IgD-negative memory B cell (primary cell): ENCODE measurements at regions not wholly inside any gene's neighbourhood (a gene's known extent, or its start where the extent isn't known, plus 50 kb on each side); places are given as distances from the start of the nearest gene placed in this dataset.
"Not testable (repeated sequence)": the region's sequence is repeated elsewhere in the genome, so short reads cannot be mapped to it uniquely, and the experiment has no call there.

Experiments used
- H3K27ac Mint-ChIP-seq, 3 donors: one replicate each; pipeline ENCODE4 v1.8.0; 2020 to 2022; ENCODE audit warnings: mild to moderate bottlenecking in 3 of 3, mixed read lengths in 3 of 3, moderate library complexity in 1 of 3
- H3K27me3 Mint-ChIP-seq: one replicate; pipeline ENCODE4 v1.8.0; 2021; ENCODE audit warnings: mixed read lengths
- H3K36me3 Mint-ChIP-seq: one replicate; pipeline ENCODE4 v1.8.0; 2020; ENCODE audit warnings: mild to moderate bottlenecking, mixed read lengths
- H3K4me1 Mint-ChIP-seq, 3 donors: one replicate each; pipeline ENCODE4 v1.8.0; 2020 to 2022; ENCODE audit warnings: mixed read lengths in 3 of 3, mild to moderate bottlenecking in 1 of 3
- H3K4me3 Mint-ChIP-seq, 4 donors: one replicate each; pipeline ENCODE4 v1.8.0; 2020 to 2022; ENCODE audit warnings: mild to moderate bottlenecking in 4 of 4, mixed read lengths in 4 of 4, moderate library complexity in 3 of 4
- H3K9me3 Mint-ChIP-seq, 3 donors: one replicate each; pipeline ENCODE4 v1.8.0; 2020 to 2021; ENCODE audit warnings: mixed read lengths in 3 of 3, mild to moderate bottlenecking in 1 of 3

GRCh38 chr18:51248685-51249084, 51.2 kb upstream of the MEX3C start:
- Mint-ChIP-seq H3K4me1 (peaks cover 12 to 17% (median 15%) of the 10 kb centered on the region in 3 donors), H3K4me3 (no peak overlapping the region), H3K27me3 (no peaks in the 10 kb centered on the region), H3K9me3 (no peaks in the 10 kb centered on the region), H3K27ac (no peak overlapping the region), H3K36me3 (no peaks in the 10 kb centered on the region)

- Mint-ChIP-seq H3K9me3 (no peaks in the 10 kb centered on the region), H3K27ac (no peak overlapping the region), H3K27me3 (no peaks in the 10 kb centered on the region), H3K4me1 (peaks cover 12 to 18% (median 15%) of the 10 kb centered on the region in 3 donors), H3K36me3 (no peaks in the 10 kb centered on the region), H3K4me3 (no peak overlapping the region)
Measured at GRCh38 chr18:51250006-51250405, 52.5 kb upstream of the MEX3C start.

- no peaks in the 10 kb centered on the region for H3K9me3 Mint-ChIP-seq
- H3K4me3 Mint-ChIP-seq, result peak overlapping the region in 1 of 4 donors; percentile 27
- no peak overlapping the region for H3K27ac Mint-ChIP-seq
- no peaks in the 10 kb centered on the region for H3K36me3 Mint-ChIP-seq
- peaks cover 12 to 22% (median 15%) of the 10 kb centered on the region in 3 donors for H3K4me1 Mint-ChIP-seq
- H3K27me3 Mint-ChIP-seq, result no peaks in the 10 kb centered on the region
Measured at GRCh38 chr18:51250458-51251024, 53.1 kb upstream of the MEX3C start.

- no peaks in the 10 kb centered on the region for H3K36me3 Mint-ChIP-seq
- H3K27me3 Mint-ChIP-seq, result no peaks in the 10 kb centered on the region
- H3K9me3 Mint-ChIP-seq, result no peaks in the 10 kb centered on the region
- H3K27ac Mint-ChIP-seq, result peak overlapping the region; percentile 3 to 70 (median 50)
- H3K4me1 Mint-ChIP-seq, result peaks cover 12 to 22% (median 15%) of the 10 kb centered on the region in 3 donors
- peak overlapping the region in 1 of 4 donors; percentile 9 for H3K4me3 Mint-ChIP-seq
Measured at GRCh38 chr18:51251625-51252024, 54.1 kb upstream of the MEX3C start.

GRCh38 chr18:51253476-51253875, 56.0 kb upstream of the MEX3C start:
- H3K4me1 Mint-ChIP-seq, result peaks cover 12 to 22% (median 15%) of the 10 kb centered on the region in 3 donors
- no peaks in the 10 kb centered on the region for H3K36me3 Mint-ChIP-seq
- H3K4me3 Mint-ChIP-seq, result no peak overlapping the region
- H3K27me3 Mint-ChIP-seq, result no peaks in the 10 kb centered on the region
- no peaks in the 10 kb centered on the region for H3K9me3 Mint-ChIP-seq
- H3K27ac Mint-ChIP-seq, result no peak overlapping the region

GRCh38 chr18:51255693-51256092, 58.2 kb upstream of the MEX3C start:
- Mint-ChIP-seq H3K27me3 (peaks cover 2% of the 10 kb centered on the region), H3K4me3 (no peak overlapping the region), H3K36me3 (no peaks in the 10 kb centered on the region), H3K4me1 (peaks cover 11 to 16% (median 12%) of the 10 kb centered on the region in 3 donors), H3K27ac (no peak overlapping the region), H3K9me3 (no peaks in the 10 kb centered on the region)

GRCh38 chr18:51257150-51257549, 59.7 kb upstream of the MEX3C start:
- Mint-ChIP-seq H3K27ac (no peak overlapping the region), H3K36me3 (no peaks in the 10 kb centered on the region), H3K4me1 (peaks cover under 1 to 5% (median 1%) of the 10 kb centered on the region in 3 donors), H3K4me3 (no peak overlapping the region), H3K9me3 (no peaks in the 10 kb centered on the region), H3K27me3 (peaks cover 9% of the 10 kb centered on the region)

- Mint-ChIP-seq H3K4me3 (no peak overlapping the region), H3K9me3 (peaks cover 0 to 3% (median 2%) of the 10 kb centered on the region in 3 donors), H3K36me3 (peaks cover 4% of the 10 kb centered on the region), H3K27me3 (peaks cover 12% of the 10 kb centered on the region), H3K4me1 (peaks cover 0 to 2% (median 1%) of the 10 kb centered on the region in 3 donors), H3K27ac (peak overlapping the region in 1 of 3 donors; percentile 9)
Measured at GRCh38 chr18:51260118-51260517, 62.6 kb upstream of the MEX3C start.

GRCh38 chr18:51266077-51266476, 68.6 kb upstream of the MEX3C start:
- H3K9me3 Mint-ChIP-seq, H3K4me3 Mint-ChIP-seq: not testable (repeated sequence)

GRCh38 chr18:51266773-51267172, 69.3 kb upstream of the MEX3C start:
- Mint-ChIP-seq H3K36me3 (peaks cover 4% of the 10 kb centered on the region), H3K27me3 (peaks cover 4% of the 10 kb centered on the region), H3K9me3 (peaks cover 0 to 3% (median 2%) of the 10 kb centered on the region in 3 donors), H3K27ac (no peak overlapping the region), H3K4me1 (no peaks in the 10 kb centered on the region), H3K4me3 (no peak overlapping the region)

More at GRCh38 chr18:51266077-51266476, 68.6 kb upstream of the MEX3C start:
- not testable (repeated sequence) for H3K4me1 Mint-ChIP-seq, H3K27ac Mint-ChIP-seq, H3K27me3 Mint-ChIP-seq, H3K36me3 Mint-ChIP-seq

- Mint-ChIP-seq H3K36me3 (no peaks in the 10 kb centered on the region), H3K27ac (no peak overlapping the region), H3K4me3 (no peak overlapping the region), H3K27me3 (no peaks in the 10 kb centered on the region), H3K4me1 (no peaks in the 10 kb centered on the region), H3K9me3 (peaks cover 0 to 3% (median 0%) of the 10 kb centered on the region in 3 donors)
Measured at GRCh38 chr18:51273437-51273836, 76.0 kb upstream of the MEX3C start.

GRCh38 chr18:51275712-51276476, 78.4 kb upstream of the MEX3C start:
- Mint-ChIP-seq H3K9me3 (peaks cover 0 to 3% (median 0%) of the 10 kb centered on the region in 3 donors), H3K27ac (no peak overlapping the region), H3K36me3 (peaks cover 2% of the 10 kb centered on the region), H3K4me1 (peaks cover 4% of the 10 kb centered on the region in 3 donors), H3K4me3 (no peak overlapping the region), H3K27me3 (no peaks in the 10 kb centered on the region)

- Mint-ChIP-seq H3K36me3 (peaks cover 2% of the 10 kb centered on the region), H3K27me3 (peaks cover 1% of the 10 kb centered on the region), H3K27ac (no peak overlapping the region), H3K9me3 (no peaks in the 10 kb centered on the region), H3K4me1 (peaks cover 4% of the 10 kb centered on the region in 3 donors), H3K4me3 (no peak overlapping the region)
Measured at GRCh38 chr18:51278045-51278649, 80.7 kb upstream of the MEX3C start.

- Mint-ChIP-seq H3K9me3 (no peaks in the 10 kb centered on the region), H3K36me3 (peaks cover 2% of the 10 kb centered on the region), H3K4me1 (peaks cover 4% of the 10 kb centered on the region in 3 donors), H3K4me3 (no peak overlapping the region), H3K27me3 (peaks cover 1% of the 10 kb centered on the region), H3K27ac (no peak overlapping the region)
Measured at GRCh38 chr18:51279367-51279984, 82.0 kb upstream of the MEX3C start.
